ENCODE measurements at regions not wholly inside any gene's neighbourhood (a gene's known extent, or its start where the extent isn't known, plus 50 kb on each side); places are given as distances from the start of the nearest gene placed in this dataset.

DNA sequence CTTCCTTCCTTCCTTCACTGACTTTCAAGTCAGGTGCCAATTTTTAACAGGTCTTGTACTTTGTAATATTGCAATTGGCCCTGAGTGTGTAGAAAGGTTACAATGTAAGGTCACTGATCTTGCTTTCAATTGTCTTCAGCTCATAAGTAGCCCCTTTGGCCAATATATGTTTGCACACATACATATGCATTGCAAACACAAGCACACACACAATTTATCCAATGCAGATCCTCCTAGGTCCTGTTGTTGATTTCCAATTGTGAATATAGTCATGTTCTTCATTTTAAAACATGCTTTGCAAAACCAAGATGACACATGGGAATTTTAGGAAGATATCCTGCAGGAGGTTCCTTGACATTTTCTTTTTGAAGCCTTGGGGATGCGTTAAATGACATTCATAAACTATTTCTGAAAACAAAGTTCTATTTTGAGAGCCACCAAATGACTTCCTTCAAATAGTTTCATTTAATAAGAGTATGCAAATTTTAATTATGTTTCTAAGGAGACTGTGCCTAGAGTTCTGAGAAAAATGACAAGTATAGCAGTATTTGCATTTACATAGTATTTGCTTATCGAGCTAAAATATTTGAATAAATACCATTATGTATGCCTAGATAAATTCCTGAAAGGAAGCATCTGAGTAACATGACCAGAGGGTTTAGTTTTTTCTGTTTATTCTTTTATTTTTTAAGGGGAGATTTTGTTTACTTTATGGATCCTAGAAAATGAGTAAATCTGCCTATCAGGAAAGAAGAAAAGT lies 117.1 kb upstream of the TMEFF2 start:
- Mint-ChIP-seq H3K27ac (peak overlapping the region in 1 of 7 donors; percentile 2), H3K36me3 (no peaks in the 10 kb centered on the region), H3K4me1 (no peaks in the 10 kb centered on the region), H3K4me3 (no peak overlapping the region), H3K27me3 (ENCODE audit: low read depth in 3 of 3) (no peaks in the 10 kb centered on the region), H3K9me3 (peaks cover 2 to 10% (median 7%) of the 10 kb centered on the region in 7 donors)
- no peaks in the 10 kb centered on the region for H3K27me3 ChIP-seq (ENCODE audit: control insufficient read depth in 2 of 2, insufficient read depth in 2 of 2, low read length in 2 of 2)
- intact Hi-C loops (cut with micrococcal nuclease) = no loop called here
- H3K36me3 ChIP-seq (replicated peaks in 1 of 2; ENCODE audit: control insufficient read depth in 1 of 2, insufficient read depth in 2 of 2, low read length in 2 of 2) = no peaks in the 10 kb centered on the region
- no peaks in the 10 kb centered on the region for H4K20me1 ChIP-seq (ENCODE audit: insufficient read depth, low read length)
- no peak overlapping the region for H3K27ac ChIP-seq (ENCODE audit: low read depth in 1 of 2, low read length in 2 of 2)
- no CpG with 5 or more reads among the region's 2 CpGs for WGBS (ENCODE audit: insufficient coverage)
- DNase-seq = no peak
- H3K79me2 ChIP-seq (ENCODE audit: insufficient read depth, low read length) = no peaks in the 10 kb centered on the region
- no peaks in the 10 kb centered on the region for H3K4me1 ChIP-seq (ENCODE audit: control insufficient read depth in 1 of 2, insufficient read depth in 2 of 2, low read length in 2 of 2)
- no peak overlapping the region for H2AFZ ChIP-seq (ENCODE audit: insufficient read depth, low read depth, low read length, poor library complexity, severe bottlenecking)
- H3K4me3 ChIP-seq (replicated peaks in 1 of 3; ENCODE audit: low read depth in 2 of 3, low read length in 3 of 3) = no peak overlapping the region
- no peak overlapping the region for H3K9ac ChIP-seq (ENCODE audit: insufficient read depth, low read length, poor library complexity, severe bottlenecking)
- TF ChIP-seq, protein P1, sequence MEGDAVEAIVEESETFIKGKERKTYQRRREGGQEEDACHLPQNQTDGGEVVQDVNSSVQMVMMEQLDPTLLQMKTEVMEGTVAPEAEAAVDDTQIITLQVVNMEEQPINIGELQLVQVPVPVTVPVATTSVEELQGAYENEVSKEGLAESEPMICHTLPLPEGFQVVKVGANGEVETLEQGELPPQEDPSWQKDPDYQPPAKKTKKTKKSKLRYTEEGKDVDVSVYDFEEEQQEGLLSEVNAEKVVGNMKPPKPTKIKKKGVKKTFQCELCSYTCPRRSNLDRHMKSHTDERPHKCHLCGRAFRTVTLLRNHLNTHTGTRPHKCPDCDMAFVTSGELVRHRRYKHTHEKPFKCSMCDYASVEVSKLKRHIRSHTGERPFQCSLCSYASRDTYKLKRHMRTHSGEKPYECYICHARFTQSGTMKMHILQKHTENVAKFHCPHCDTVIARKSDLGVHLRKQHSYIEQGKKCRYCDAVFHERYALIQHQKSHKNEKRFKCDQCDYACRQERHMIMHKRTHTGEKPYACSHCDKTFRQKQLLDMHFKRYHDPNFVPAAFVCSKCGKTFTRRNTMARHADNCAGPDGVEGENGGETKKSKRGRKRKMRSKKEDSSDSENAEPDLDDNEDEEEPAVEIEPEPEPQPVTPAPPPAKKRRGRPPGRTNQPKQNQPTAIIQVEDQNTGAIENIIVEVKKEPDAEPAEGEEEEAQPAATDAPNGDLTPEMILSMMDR (IDR thresholded peaks at IDR 0.05) = no peak
- H3K9me3 ChIP-seq (replicated peaks in 1 of 2; ENCODE audit: control insufficient read depth in 1 of 2, insufficient read depth in 1 of 2, low read length in 2 of 2) = peaks cover 7 to 16% of the 10 kb centered on the region in 2 donors
- H3K4me2 ChIP-seq (replicated peaks; ENCODE audit: extremely low read depth, low read length, poor library complexity, severe bottlenecking) = no peak overlapping the region

DNA sequence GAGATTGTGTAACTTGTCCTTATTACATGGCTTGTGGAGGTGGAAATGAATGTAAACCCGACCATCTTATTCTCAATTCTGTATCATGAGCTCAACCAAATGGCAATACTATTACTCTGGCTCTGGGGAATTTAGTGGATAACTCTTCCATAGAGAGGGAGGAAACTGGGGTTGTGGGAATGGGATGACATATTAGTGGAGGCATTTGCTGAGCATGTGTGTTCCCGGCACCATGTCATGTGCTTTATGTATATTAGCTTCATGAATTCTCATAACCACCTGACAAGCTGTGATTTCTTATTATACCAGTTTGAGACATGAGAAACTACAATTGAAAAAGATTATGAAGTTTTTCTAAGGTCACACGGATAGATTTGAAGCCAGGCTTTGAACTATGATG lies 112.8 kb upstream of the TMEFF2 start:
- no peak overlapping the region for H3K27ac ChIP-seq (ENCODE audit: low read depth in 1 of 2, low read length in 2 of 2)
- no CpG with 5 or more reads among the region's 3 CpGs for WGBS (ENCODE audit: insufficient coverage)
- H3K79me2 ChIP-seq (ENCODE audit: insufficient read depth, low read length) = no peaks in the 10 kb centered on the region
- no peaks in the 10 kb centered on the region for H3K27me3 ChIP-seq (ENCODE audit: control insufficient read depth in 2 of 2, insufficient read depth in 2 of 2, low read length in 2 of 2)
- H3K9me3 Mint-ChIP-seq = peaks cover 0 to 2% (median 0%) of the 10 kb centered on the region in 7 donors
- H4K20me1 ChIP-seq (ENCODE audit: insufficient read depth, low read length) = no peaks in the 10 kb centered on the region
- H3K27me3 Mint-ChIP-seq (ENCODE audit: low read depth in 3 of 3) = peaks cover 0 to 3% (median 0%) of the 10 kb centered on the region in 3 donors
- no peak for DNase-seq
- H3K4me1 ChIP-seq (ENCODE audit: control insufficient read depth in 1 of 2, insufficient read depth in 2 of 2, low read length in 2 of 2) = no peaks in the 10 kb centered on the region
- no peak overlapping the region for H3K4me2 ChIP-seq (replicated peaks; ENCODE audit: extremely low read depth, low read length, poor library complexity, severe bottlenecking)
- H3K4me3 Mint-ChIP-seq = no peak overlapping the region
- no peak overlapping the region for H3K4me3 ChIP-seq (replicated peaks in 1 of 3; ENCODE audit: low read depth in 2 of 3, low read length in 3 of 3)
- TF ChIP-seq, protein P1 (IDR thresholded peaks at IDR 0.05) = no peak
- no peak overlapping the region for H3K9ac ChIP-seq (ENCODE audit: insufficient read depth, low read length, poor library complexity, severe bottlenecking)
- no peak overlapping the region for H3K27ac Mint-ChIP-seq
- no peaks in the 10 kb centered on the region for H3K36me3 ChIP-seq (replicated peaks in 1 of 2; ENCODE audit: control insufficient read depth in 1 of 2, insufficient read depth in 2 of 2, low read length in 2 of 2)
- H3K4me1 Mint-ChIP-seq = no peaks in the 10 kb centered on the region
- no peak overlapping the region for H2AFZ ChIP-seq (ENCODE audit: insufficient read depth, low read depth, low read length, poor library complexity, severe bottlenecking)
- no peaks in the 10 kb centered on the region for H3K36me3 Mint-ChIP-seq
- no peaks in the 10 kb centered on the region for H3K9me3 ChIP-seq (replicated peaks in 1 of 2; ENCODE audit: control insufficient read depth in 1 of 2, insufficient read depth in 1 of 2, low read length in 2 of 2)
- intact Hi-C loops (cut with micrococcal nuclease) = no loop called here

Measured in CD14-positive monocyte (primary cell).